Liver (tissue), 8 donors: ENCODE measurements at regions not wholly inside any gene's neighbourhood (a gene's known extent, or its start where the extent isn't known, plus 50 kb on each side); places are given as distances from the start of the nearest gene placed in this dataset.
A peak's percentile ranks its signal among the peaks of the same experiment; 100 is the strongest.

Experiments
- DNase-seq: peaks from one replicate; pipeline ENCODE4 v3.0.0-alpha.2; 2017; ENCODE audit warnings: low spot score
- H3K27ac ChIP-seq, 2 donors: one replicate each; pipeline ENCODE4 v1.7.0; 2013; ENCODE audit warnings: inconsistent platforms in 2 of 2, low read length in 2 of 2, control low read depth in 1 of 2, low read depth in 1 of 2, mild to moderate bottlenecking in 1 of 2
- H3K27me3 ChIP-seq, 4 donors: one replicate each; pipeline versions ENCODE4 v1.6.1 to v1.7.0; 2013; ENCODE audit warnings: low read length in 3 of 4, inconsistent platforms in 1 of 4, mild to moderate bottlenecking in 1 of 4, moderate library complexity in 1 of 4; ENCODE audit not compliant: control insufficient read depth in 4 of 4, insufficient read depth in 4 of 4
- H3K36me3 ChIP-seq, 4 donors: one replicate each; pipeline versions ENCODE4 v1.6.1 to v1.7.0; 2013; ENCODE audit warnings: low read length in 3 of 4, mild to moderate bottlenecking in 3 of 4, low read depth in 1 of 4, moderate library complexity in 1 of 4; ENCODE audit not compliant: control insufficient read depth in 4 of 4, insufficient read depth in 3 of 4
- H3K4me1 ChIP-seq, 4 donors: one replicate each; pipeline versions ENCODE4 v1.6.1 to v1.7.0; 2013; ENCODE audit warnings: low read length in 3 of 4, mild to moderate bottlenecking in 3 of 4, moderate library complexity in 1 of 4; ENCODE audit not compliant: control insufficient read depth in 4 of 4, insufficient read depth in 4 of 4
- H3K4me3 ChIP-seq, 3 donors: one replicate each; pipeline versions ENCODE4 v1.6.1 to v1.7.0; 2013; ENCODE audit warnings: low read length in 3 of 3, control low read depth in 1 of 3, low read depth in 1 of 3, mild to moderate bottlenecking in 1 of 3
- H3K9ac ChIP-seq, 2 donors: one replicate each; pipeline ENCODE4 v1.7.0; 2013; ENCODE audit warnings: low read length in 2 of 2, mild to moderate bottlenecking in 2 of 2, moderate library complexity in 2 of 2, control low read depth in 1 of 2, low read depth in 1 of 2
- H3K9me3 ChIP-seq, 4 donors: one replicate each; pipeline versions ENCODE4 v1.6.1 to v1.7.0; 2013; ENCODE audit warnings: low read length in 3 of 4; ENCODE audit not compliant: control insufficient read depth in 4 of 4
- ATF3 ChIP-seq: IDR thresholded peaks from 2 replicates; pipeline ENCODE4 v1.6.1; 2016; ENCODE audit warnings: antibody characterized with exemption
- CTCF ChIP-seq: fragments of 150-350 bp; IDR thresholded peaks from 2 replicates; pipeline ENCODE4 v1.5.1; 2017; ENCODE audit warnings: improper control_type of control experiment, low read depth, low read length; ENCODE audit not compliant: missing input control
- EGR1 ChIP-seq, 2 donors: IDR thresholded peaks; 2 replicates each; pipeline ENCODE4 v1.6.1; 2016 to 2018; ENCODE audit warnings: antibody characterized with exemption in 2 of 2, low read depth in 2 of 2
- FOXA1 ChIP-seq: IDR thresholded peaks from 2 replicates; pipeline ENCODE4 v1.6.1; 2016; ENCODE audit warnings: antibody characterized with exemption
- FOXA2 ChIP-seq: IDR thresholded peaks from 2 replicates; pipeline ENCODE4 v1.6.1; 2016; ENCODE audit warnings: antibody characterized with exemption
- GABPA ChIP-seq, 2 donors: IDR thresholded peaks in 1 of 2; conservative IDR thresholded peaks in 1 of 2; 2 replicates each; pipeline ENCODE4 v1.6.1; 2016; ENCODE audit warnings: antibody characterized with exemption in 2 of 2, mild to moderate bottlenecking in 1 of 2, moderate library complexity in 1 of 2
- HNF4A ChIP-seq, 2 donors: conservative IDR thresholded peaks; 2 replicates each; pipeline ENCODE4 v1.6.1; 2016; ENCODE audit warnings: antibody characterized with exemption in 2 of 2, mild to moderate bottlenecking in 2 of 2
- HNF4G ChIP-seq: IDR thresholded peaks from 2 replicates; pipeline ENCODE4 v1.6.1; 2016; ENCODE audit warnings: antibody characterized with exemption
- JUND ChIP-seq, 2 donors: IDR thresholded peaks; 2 replicates each; pipeline ENCODE4 v1.6.1; 2016; ENCODE audit warnings: antibody characterized with exemption in 2 of 2
- NR2F2 ChIP-seq: IDR thresholded peaks from 2 replicates; pipeline ENCODE4 v1.6.1; 2016; ENCODE audit warnings: antibody characterized with exemption
- RAD21 ChIP-seq, 2 donors: IDR thresholded peaks; 2 replicates each; pipeline ENCODE4 v1.6.1; 2016; ENCODE audit warnings: antibody characterized with exemption in 2 of 2, mild to moderate bottlenecking in 2 of 2
- RXRA ChIP-seq, 2 donors: IDR thresholded peaks; 2 replicates each; pipeline ENCODE4 v1.6.1; 2017 to 2018; ENCODE audit warnings: antibody characterized with exemption in 2 of 2, mild to moderate bottlenecking in 1 of 2
- SP1 ChIP-seq: IDR thresholded peaks from 2 replicates; pipeline ENCODE4 v1.6.1; 2018; ENCODE audit warnings: antibody characterized with exemption, mild to moderate bottlenecking
- YY1 ChIP-seq: IDR thresholded peaks from 2 replicates; pipeline ENCODE4 v1.6.1; 2016; ENCODE audit warnings: antibody characterized with exemption, mild to moderate bottlenecking
- WGBS: extraction: QIAGEN DNeasy Blood & Tissue Kit; methylation state at CpG from one replicate; pipeline ENCODE4 v1.1.7; 2013; 5-methylcytosine and 5-hydroxymethylcytosine counted together
- TF ChIP-seq, protein P1 (sequence below): IDR thresholded peaks from 2 replicates; pipeline ENCODE4 v1.6.1; 2016; ENCODE audit warnings: antibody characterized with exemption, mild to moderate bottlenecking
- TF ChIP-seq, protein P2 (sequence below): IDR thresholded peaks from 2 replicates; pipeline ENCODE4 v1.6.1; 2016; ENCODE audit warnings: antibody characterized with exemption
- TF ChIP-seq, protein P3 (sequence below): IDR thresholded peaks from 2 replicates; pipeline ENCODE4 v1.6.1; 2016; ENCODE audit warnings: antibody characterized with exemption
- donor health status: healthy.
- donor health status: healthy.
- donor health status: healthy.
- donor health status: healthy.
- donor health status: healthy.

- Histone ChIP-seq H3K36me3 (no peaks in the 10 kb centered on the region), H3K9me3 (no peaks in the 10 kb centered on the region), H3K27me3 (no peaks in the 10 kb centered on the region), H3K9ac (no peak overlapping the region), H3K27ac (no peak overlapping the region), H3K4me1 (peaks cover 0 to 16% (median 6%) of the 10 kb centered on the region in 4 donors), H3K4me3 (no peak overlapping the region)
- no peak for DNase-seq
- TF ChIP-seq YY1 (no peak), JUND (IDR thresholded peaks at IDR 0.05) (no peak), SP1 (no peak), NR2F2 (no peak), FOXA1 (no peak), CTCF (no peak)
- TF ChIP-seq, protein P1, sequence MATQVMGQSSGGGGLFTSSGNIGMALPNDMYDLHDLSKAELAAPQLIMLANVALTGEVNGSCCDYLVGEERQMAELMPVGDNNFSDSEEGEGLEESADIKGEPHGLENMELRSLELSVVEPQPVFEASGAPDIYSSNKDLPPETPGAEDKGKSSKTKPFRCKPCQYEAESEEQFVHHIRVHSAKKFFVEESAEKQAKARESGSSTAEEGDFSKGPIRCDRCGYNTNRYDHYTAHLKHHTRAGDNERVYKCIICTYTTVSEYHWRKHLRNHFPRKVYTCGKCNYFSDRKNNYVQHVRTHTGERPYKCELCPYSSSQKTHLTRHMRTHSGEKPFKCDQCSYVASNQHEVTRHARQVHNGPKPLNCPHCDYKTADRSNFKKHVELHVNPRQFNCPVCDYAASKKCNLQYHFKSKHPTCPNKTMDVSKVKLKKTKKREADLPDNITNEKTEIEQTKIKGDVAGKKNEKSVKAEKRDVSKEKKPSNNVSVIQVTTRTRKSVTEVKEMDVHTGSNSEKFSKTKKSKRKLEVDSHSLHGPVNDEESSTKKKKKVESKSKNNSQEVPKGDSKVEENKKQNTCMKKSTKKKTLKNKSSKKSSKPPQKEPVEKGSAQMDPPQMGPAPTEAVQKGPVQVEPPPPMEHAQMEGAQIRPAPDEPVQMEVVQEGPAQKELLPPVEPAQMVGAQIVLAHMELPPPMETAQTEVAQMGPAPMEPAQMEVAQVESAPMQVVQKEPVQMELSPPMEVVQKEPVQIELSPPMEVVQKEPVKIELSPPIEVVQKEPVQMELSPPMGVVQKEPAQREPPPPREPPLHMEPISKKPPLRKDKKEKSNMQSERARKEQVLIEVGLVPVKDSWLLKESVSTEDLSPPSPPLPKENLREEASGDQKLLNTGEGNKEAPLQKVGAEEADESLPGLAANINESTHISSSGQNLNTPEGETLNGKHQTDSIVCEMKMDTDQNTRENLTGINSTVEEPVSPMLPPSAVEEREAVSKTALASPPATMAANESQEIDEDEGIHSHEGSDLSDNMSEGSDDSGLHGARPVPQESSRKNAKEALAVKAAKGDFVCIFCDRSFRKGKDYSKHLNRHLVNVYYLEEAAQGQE, result no peak
- WGBS, result 93% methylated on average over 1 of the region's 1 CpG
Measured at GRCh38 chr3:117133066-117133465, 423.5 kb downstream of the TUSC7 start.

GRCh38 chr3:117135207-117135606, 425.6 kb downstream of the TUSC7 start:
- DNase-seq, result no peak
- no peak overlapping the region for H3K9ac ChIP-seq
- H3K27me3 ChIP-seq, result no peaks in the 10 kb centered on the region
- no peaks in the 10 kb centered on the region for H3K9me3 ChIP-seq
- no peak overlapping the region for H3K4me3 ChIP-seq
- H3K36me3 ChIP-seq, result no peaks in the 10 kb centered on the region
- H3K27ac ChIP-seq, result no peak overlapping the region
- H3K4me1 ChIP-seq, result peaks cover 0 to 16% (median 6%) of the 10 kb centered on the region in 4 donors
- TF ChIP-seq EGR1 (IDR thresholded peaks at IDR 0.05; ENCODE audit: low read depth in 2 of 2), result no peak
- peak; percentile 45 to 57 for TF ChIP-seq RXRA (IDR thresholded peaks at IDR 0.05)
- TF ChIP-seq HNF4G, result peak; percentile 27
- TF ChIP-seq JUND (IDR thresholded peaks at IDR 0.05), result peak in 1 of 2 donors; percentile 34
- peak; percentile 93 for TF ChIP-seq HNF4A (conservative IDR thresholded peaks at IDR 0.05)

GRCh38 chr3:117136003-117136402, 426.4 kb downstream of the TUSC7 start:
- Histone ChIP-seq H3K27ac (no peak overlapping the region), H3K27me3 (no peaks in the 10 kb centered on the region), H3K4me3 (no peak overlapping the region), H3K36me3 (no peaks in the 10 kb centered on the region), H3K9me3 (no peaks in the 10 kb centered on the region), H3K4me1 (peaks cover 0 to 16% (median 6%) of the 10 kb centered on the region in 4 donors), H3K9ac (no peak overlapping the region)
- TF ChIP-seq FOXA1, result no peak
- no peak for TF ChIP-seq HNF4A (conservative IDR thresholded peaks at IDR 0.05)
- no peak for TF ChIP-seq GABPA (IDR thresholded peaks at IDR 0.05 in 1 of 2, conservative IDR thresholded peaks at IDR 0.05 in 1 of 2)
- no peak for TF ChIP-seq FOXA2
- no peak for TF ChIP-seq NR2F2
- no peak for TF ChIP-seq SP1
- TF ChIP-seq, protein P2, sequence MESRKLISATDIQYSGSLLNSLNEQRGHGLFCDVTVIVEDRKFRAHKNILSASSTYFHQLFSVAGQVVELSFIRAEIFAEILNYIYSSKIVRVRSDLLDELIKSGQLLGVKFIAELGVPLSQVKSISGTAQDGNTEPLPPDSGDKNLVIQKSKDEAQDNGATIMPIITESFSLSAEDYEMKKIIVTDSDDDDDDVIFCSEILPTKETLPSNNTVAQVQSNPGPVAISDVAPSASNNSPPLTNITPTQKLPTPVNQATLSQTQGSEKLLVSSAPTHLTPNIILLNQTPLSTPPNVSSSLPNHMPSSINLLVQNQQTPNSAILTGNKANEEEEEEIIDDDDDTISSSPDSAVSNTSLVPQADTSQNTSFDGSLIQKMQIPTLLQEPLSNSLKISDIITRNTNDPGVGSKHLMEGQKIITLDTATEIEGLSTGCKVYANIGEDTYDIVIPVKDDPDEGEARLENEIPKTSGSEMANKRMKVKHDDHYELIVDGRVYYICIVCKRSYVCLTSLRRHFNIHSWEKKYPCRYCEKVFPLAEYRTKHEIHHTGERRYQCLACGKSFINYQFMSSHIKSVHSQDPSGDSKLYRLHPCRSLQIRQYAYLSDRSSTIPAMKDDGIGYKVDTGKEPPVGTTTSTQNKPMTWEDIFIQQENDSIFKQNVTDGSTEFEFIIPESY, result no peak
- no peak for TF ChIP-seq RAD21 (IDR thresholded peaks at IDR 0.05)
- TF ChIP-seq, protein P3, sequence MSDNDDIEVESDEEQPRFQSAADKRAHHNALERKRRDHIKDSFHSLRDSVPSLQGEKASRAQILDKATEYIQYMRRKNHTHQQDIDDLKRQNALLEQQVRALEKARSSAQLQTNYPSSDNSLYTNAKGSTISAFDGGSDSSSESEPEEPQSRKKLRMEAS, result no peak
- TF ChIP-seq ATF3, result no peak
- TF ChIP-seq EGR1 (IDR thresholded peaks at IDR 0.05; ENCODE audit: low read depth in 2 of 2), result no peak
- TF ChIP-seq RXRA (IDR thresholded peaks at IDR 0.05), result no peak
- TF ChIP-seq, protein P1, result no peak
- no peak for DNase-seq
- WGBS, result 79% methylated on average over 1 of the region's 1 CpG
